Breast epithelium (tissue), 4 donors: ENCODE measurements at regions not wholly inside any gene's neighbourhood (a gene's known extent, or its start where the extent isn't known, plus 50 kb on each side); places are given as distances from the start of the nearest gene placed in this dataset.
A peak's percentile ranks its signal among the peaks of the same experiment; 100 is the strongest.

Source experiments
- DNase-seq, 2 donors: peaks; one replicate each; pipeline ENCODE4 v3.0.0-alpha.2; 2019; ENCODE audit warnings: low spot score in 2 of 2
- H3K27ac ChIP-seq, 2 donors: fragments of 200-600 bp; sonication (generic) in 1 of 2; one replicate each; pipeline ENCODE4 v1.5.1; 2016 to 2019; ENCODE audit warnings: mild to moderate bottlenecking in 1 of 2
- H3K27me3 ChIP-seq, 2 donors: fragments of 200-600 bp; sonication (generic) in 1 of 2; one replicate each; pipeline versions ENCODE4 v1.5.1 to v1.6.0; 2017 to 2019; ENCODE audit warnings: control low read depth in 1 of 2, mild to moderate bottlenecking in 1 of 2
- H3K36me3 ChIP-seq: fragments of 200-600 bp; one replicate; pipeline ENCODE4 v1.5.1; 2019
- H3K4me1 ChIP-seq, 2 donors: fragments of 200-600 bp; sonication (generic); one replicate each; pipeline ENCODE4 v1.5.1; 2016 to 2019; ENCODE audit warnings: control low read depth in 1 of 2
- H3K4me3 ChIP-seq, 3 donors: fragments of 200-600 bp; sonication (generic); 1 replicate in 2 of 3; 2 replicates in 1 of 3; pipeline ENCODE4 v1.5.1; 2016 to 2019; ENCODE audit warnings: mild to moderate bottlenecking in 3 of 3, moderate library complexity in 2 of 3
- H3K9me3 ChIP-seq, 2 donors: fragments of 200-600 bp; sonication (generic) in 1 of 2; one replicate each; pipeline ENCODE4 v1.5.1; 2016 to 2019; ENCODE audit warnings: control low read depth in 1 of 2
- CTCF ChIP-seq, 3 donors: fragments of 450-650 bp; IDR thresholded peaks; one replicate each; pipeline ENCODE4 v1.5.1; 2016 to 2017; ENCODE audit warnings: antibody characterized with exemption in 3 of 3, mild to moderate bottlenecking in 3 of 3, moderate library complexity in 3 of 3
- POLR2A ChIP-seq: fragments of 450-650 bp; IDR thresholded peaks from one replicate; pipeline ENCODE4 v1.6.1; 2016; ENCODE audit warnings: antibody characterized with exemption, mild to moderate bottlenecking, moderate library complexity
- POLR2AphosphoS5 ChIP-seq, 3 donors: sonication (generic); formaldehyde crosslinking; IDR thresholded peaks; one replicate each; pipeline ENCODE4 v1.6.1; 2017; ENCODE audit warnings: antibody characterized with exemption in 3 of 3
- intact Hi-C: fragments of 100-400 bp; cut with DNase I; formaldehyde crosslinking; loops from one replicate; pipeline ENCODE4 v1.15.1; 2023; ENCODE audit warnings: low total_unique reads

GRCh38 chr1:217036757-217037156 is 313.5 kb upstream of the ESRRG start:
- TF ChIP-seq POLR2AphosphoS5 (IDR thresholded peaks at IDR 0.05) (no peak), CTCF (IDR thresholded peaks at IDR 0.05) (no peak), POLR2A (no peak)
- H3K27me3 ChIP-seq = no peaks in the 10 kb centered on the region
- H3K36me3 ChIP-seq = no peaks in the 10 kb centered on the region
- peaks cover 9 to 13% of the 10 kb centered on the region in 2 donors for H3K9me3 ChIP-seq
- no peak for DNase-seq
- H3K27ac ChIP-seq = no peak overlapping the region
- H3K4me3 ChIP-seq = no peak overlapping the region
- H3K4me1 ChIP-seq = no peaks in the 10 kb centered on the region
- intact Hi-C loops = no loop called here

- no peak for DNase-seq
- no peak overlapping the region for H3K27ac ChIP-seq
- no peaks in the 10 kb centered on the region for H3K27me3 ChIP-seq
- H3K36me3 ChIP-seq = no peaks in the 10 kb centered on the region
- no peak overlapping the region for H3K4me3 ChIP-seq
- TF ChIP-seq POLR2A (no peak), CTCF (IDR thresholded peaks at IDR 0.05) (no peak), POLR2AphosphoS5 (IDR thresholded peaks at IDR 0.05) (no peak)
- intact Hi-C loops = no loop called here
- peaks cover 0 to 1% of the 10 kb centered on the region in 2 donors for H3K9me3 ChIP-seq
- H3K4me1 ChIP-seq = no peaks in the 10 kb centered on the region
Observed at GRCh38 chr1:217032715-217033367, 309.6 kb upstream of the ESRRG start.

GRCh38 chr1:217029281-217030157 is 306.3 kb upstream of the ESRRG start:
- Histone ChIP-seq H3K27ac (peak overlapping the region; percentile 82 to 88), H3K4me3 (peak overlapping the region in 2 of 3 donors; percentile 8 to 22), H3K9me3 (no peaks in the 10 kb centered on the region), H3K4me1 (no peaks in the 10 kb centered on the region), H3K36me3 (no peaks in the 10 kb centered on the region), H3K27me3 (no peaks in the 10 kb centered on the region)
- intact Hi-C loops = no loop called here
- peak in 1 of 2 donors; percentile 86 for DNase-seq
- TF ChIP-seq POLR2AphosphoS5 (IDR thresholded peaks at IDR 0.05) = peak in 1 of 3 donors; percentile 81
- no peak for TF ChIP-seq POLR2A
- peak in 1 of 3 donors; percentile 7 for TF ChIP-seq CTCF (IDR thresholded peaks at IDR 0.05)

- Histone ChIP-seq H3K4me3 (no peak overlapping the region), H3K27ac (peak overlapping the region; percentile 40 to 71), H3K4me1 (no peaks in the 10 kb centered on the region), H3K27me3 (no peaks in the 10 kb centered on the region), H3K36me3 (no peaks in the 10 kb centered on the region), H3K9me3 (no peaks in the 10 kb centered on the region)
- TF ChIP-seq CTCF (IDR thresholded peaks at IDR 0.05) (no peak), POLR2A (no peak), POLR2AphosphoS5 (IDR thresholded peaks at IDR 0.05) (no peak)
- no peak for DNase-seq
- intact Hi-C loops = no loop called here
Observed at GRCh38 chr1:217027403-217028080, 304.3 kb upstream of the ESRRG start.
